Raji (cell line): ENCODE measurements at regions not wholly inside any gene's neighbourhood (a gene's known extent, or its start where the extent isn't known, plus 50 kb on each side); places are given as distances from the start of the nearest gene placed in this dataset.

Source experiments
- POLR2A ChIP-seq: IDR thresholded peaks from 2 replicates; pipeline ENCODE4 v1.6.1; 2011; ENCODE audit warnings: low read depth, low read length, control low read depth; ENCODE audit not compliant: insufficient read depth

GRCh38 chr20:53843645-53844044 lies 226.7 kb downstream of the BCAS1 start:
- TF ChIP-seq POLR2A: no peak

DNA sequence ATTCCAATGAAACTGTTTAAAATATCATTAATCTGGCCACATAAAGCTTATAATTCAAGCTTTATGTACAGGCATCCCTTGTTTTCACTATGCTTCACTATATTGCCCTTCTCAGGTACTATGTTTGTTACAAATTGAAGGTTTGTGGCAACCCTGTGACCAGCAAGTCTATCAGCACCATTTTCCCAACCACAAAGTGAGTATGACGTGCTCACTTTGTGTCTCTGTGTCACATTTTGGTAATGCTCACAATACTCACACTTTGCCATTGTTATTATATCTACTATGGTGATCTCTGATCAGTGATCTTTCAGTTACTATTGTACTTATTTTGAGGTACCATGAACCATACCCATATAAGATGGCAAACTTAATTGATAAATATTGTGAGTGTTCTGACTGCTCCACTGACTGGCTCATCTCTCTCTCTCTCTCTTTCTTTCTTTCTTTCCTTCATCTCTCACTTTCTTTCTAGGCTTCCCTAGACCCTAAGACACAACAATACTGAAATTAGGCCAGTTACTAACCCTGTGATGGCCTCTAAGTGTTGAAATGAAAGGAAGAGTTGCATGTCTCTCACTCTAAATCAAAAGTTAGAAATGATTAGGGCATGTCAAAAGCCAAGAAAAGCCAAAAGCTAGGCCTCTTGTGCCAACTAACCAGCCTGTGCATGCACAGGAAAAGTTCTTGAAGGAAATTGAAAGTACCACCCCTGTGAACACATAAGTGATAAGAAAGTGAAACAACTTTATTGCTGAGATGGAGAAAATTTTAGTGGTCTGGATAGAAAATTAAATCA lies 227.9 kb downstream of the BCAS1 start:
- no peak for TF ChIP-seq POLR2A

- TF ChIP-seq POLR2A: no peak
Observed at GRCh38 chr20:53841741-53842140, 228.7 kb downstream of the BCAS1 start.

- TF ChIP-seq POLR2A: no peak
Observed at GRCh38 chr20:53840532-53840931, 229.9 kb downstream of the BCAS1 start.

DNA sequence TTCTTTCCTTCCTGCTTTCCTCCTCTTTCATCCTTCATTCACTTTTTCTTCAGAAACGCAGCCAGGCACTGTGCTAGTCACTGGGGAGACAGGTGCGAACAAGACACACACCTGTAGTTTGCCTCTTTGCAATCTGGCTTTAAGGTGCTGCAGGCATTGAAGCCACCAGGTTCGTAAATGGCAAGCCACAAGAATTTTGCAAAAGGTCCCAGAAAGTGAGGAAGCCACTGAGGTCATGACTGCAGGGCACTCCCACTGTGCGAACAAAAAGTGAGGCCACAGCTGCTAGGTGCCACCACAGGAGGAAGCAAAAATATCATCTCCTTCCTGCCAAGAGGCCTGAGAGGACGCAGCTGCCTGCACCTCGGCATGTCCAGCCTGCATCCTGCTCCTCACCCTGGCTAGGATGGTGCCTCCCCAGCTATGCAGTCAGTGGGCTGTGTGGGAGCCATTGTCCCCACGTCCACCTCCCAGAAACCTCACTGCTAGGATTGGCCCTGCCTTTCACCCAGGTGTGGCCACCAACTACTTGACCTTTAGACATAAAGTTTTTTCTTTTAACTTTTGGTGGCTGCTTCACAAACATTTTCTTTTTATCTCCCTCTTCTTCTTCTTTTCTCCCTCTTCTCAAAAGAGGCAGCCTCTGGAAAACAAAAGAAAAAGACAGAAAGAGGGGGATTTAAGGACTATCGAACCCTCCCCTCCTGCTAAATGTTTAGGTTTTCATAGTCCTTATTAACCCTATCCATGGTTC lies 230.8 kb downstream of the BCAS1 start:
- no peak for TF ChIP-seq POLR2A

GRCh38 chr20:53838311-53838868 lies 232.0 kb downstream of the BCAS1 start:
- TF ChIP-seq POLR2A: no peak

DNA sequence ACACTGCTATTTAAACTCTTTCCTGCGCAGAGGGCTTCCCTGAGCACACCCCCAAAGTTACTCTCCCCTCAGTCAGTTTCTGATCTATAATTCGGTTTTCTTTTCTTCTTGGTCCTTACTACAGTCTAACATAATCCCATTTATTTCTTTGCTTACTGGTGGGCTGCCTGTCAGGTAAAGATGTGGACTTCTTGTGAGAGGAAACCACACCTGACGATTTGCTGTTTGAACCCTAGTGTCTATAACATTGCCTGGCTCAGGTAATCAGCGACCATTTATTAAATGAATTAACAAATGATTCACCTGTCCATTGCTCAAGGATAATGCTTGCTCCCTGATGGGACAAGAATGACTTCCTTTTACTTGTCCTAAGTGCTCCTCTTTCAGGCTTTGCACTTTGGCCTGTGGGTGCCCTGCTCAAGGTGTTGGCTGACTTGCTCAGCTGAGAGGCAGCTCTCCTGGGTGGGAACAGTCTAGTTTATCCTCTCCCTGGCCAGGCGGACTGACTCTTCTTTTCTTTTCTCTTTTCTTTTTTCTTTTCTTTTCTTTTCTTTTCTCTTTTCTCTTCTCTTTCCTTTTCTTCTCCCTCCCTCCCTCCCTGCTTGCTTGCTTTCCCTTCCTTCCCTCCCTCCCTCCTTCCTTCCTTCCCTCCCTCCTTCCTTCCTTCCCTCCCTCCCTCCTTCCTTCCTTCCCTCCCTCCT lies 233.1 kb downstream of the BCAS1 start:
- no peak for TF ChIP-seq POLR2A

GRCh38 chr20:53834749-53835148 lies 235.6 kb downstream of the BCAS1 start:
- no peak for TF ChIP-seq POLR2A

GRCh38 chr20:53834062-53834442 lies 236.3 kb downstream of the BCAS1 start:
- TF ChIP-seq POLR2A: no peak

DNA sequence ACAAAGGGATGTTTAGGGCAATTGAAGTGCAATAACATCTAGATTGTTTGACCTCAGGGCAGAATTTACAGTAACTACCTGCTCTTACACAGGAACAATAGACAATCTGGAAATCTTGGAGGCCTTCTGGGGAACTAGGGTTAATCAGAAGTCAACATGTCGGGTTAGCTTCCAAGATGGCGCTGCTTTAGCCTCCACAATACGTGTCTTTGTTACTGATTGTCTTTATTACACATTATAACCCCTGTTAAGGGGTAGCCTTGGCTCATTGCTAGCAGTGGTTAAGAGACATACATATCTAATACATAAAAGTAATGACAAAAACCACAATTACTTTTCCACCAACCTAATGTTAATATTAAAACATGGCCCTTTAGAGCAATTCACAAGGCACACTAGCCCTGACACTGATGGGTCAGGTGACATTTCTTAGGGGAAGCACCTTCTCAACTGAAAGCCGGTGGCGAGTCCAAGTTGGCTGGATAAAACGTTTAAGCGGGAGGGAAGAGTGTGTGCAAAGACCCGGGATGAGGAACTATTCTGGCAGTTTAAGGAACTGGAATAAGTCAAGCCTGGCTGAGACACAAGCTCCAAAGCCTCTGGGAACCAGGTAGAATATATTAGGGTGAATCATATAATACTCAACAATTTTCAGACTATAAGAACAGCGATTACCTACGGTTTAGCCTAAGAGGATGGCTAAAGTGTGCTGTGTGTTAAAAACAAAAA lies 236.9 kb downstream of the BCAS1 start:
- TF ChIP-seq POLR2A: no peak

- no peak for TF ChIP-seq POLR2A
Observed at GRCh38 chr20:53832499-53832898, 237.9 kb downstream of the BCAS1 start.

DNA sequence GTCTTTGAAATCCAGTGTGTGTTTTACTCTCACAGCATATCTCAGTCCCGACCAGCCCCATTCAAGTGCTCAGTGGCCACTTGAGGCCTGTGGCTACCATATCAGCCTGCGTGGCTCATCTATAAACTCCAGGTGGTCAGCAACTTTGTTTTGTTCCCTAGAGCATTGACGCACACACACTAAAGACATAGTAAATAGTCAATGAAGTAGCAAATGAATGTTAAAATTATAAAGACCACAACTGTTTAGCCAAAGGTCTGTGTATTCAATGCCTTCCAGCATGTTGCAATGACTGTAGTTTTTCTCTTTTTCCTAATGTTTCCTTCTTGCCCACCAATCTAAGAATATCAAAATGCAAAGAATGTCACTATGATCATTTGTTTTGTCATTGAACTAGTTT lies 238.2 kb upstream of the ZNF217 start:
- no peak for TF ChIP-seq POLR2A

GRCh38 chr20:53831228-53831627 lies 237.6 kb upstream of the ZNF217 start:
- no peak for TF ChIP-seq POLR2A

- 0 out of 2 replicates have a peak, but pooled peaks have one; percentile 22 for TF ChIP-seq POLR2A
Observed at GRCh38 chr20:53829724-53830521, 236.3 kb upstream of the ZNF217 start.

DNA sequence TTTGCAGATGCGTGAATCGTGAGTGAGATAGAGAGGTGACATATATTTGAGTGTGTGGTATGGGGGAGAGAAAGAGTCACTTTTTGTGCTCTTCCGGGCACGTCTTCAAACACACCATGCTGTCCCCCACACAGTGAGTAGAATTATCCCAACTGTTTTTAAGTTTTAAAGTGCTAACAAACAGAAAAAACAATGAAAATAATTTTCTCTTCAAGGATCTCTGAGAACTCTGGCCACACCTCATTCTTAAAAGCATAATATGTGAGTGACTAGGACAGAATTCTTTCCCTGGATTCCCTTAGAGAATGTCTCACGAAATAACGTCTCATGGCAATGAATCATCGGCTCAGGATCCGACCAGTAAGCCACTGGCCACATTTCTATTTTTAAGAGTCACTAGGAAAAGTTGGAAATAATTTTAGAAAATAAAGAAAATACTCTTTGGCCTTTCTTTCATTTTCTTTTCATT lies 235.7 kb upstream of the ZNF217 start:
- no peak for TF ChIP-seq POLR2A
